ENCODE measurements at regions not wholly inside any gene's neighbourhood (a gene's known extent, or its start where the extent isn't known, plus 50 kb on each side); places are given as distances from the start of the nearest gene placed in this dataset.

GRCh38 chr15:94744080-94744793, 512.9 kb downstream of the MCTP2 start:
- no peak overlapping the region for H3K4me3 ChIP-seq (ENCODE audit: low read depth, low read length)
- TF ChIP-seq CTCF (IDR thresholded peaks at IDR 0.05; ENCODE audit: low read depth, low read length), result no peak

GRCh38 chr15:94745371-94745770, 514.0 kb downstream of the MCTP2 start:
- H3K4me3 ChIP-seq (ENCODE audit: low read depth, low read length), result no peak overlapping the region

GRCh38 chr15:94747510-94747909, 516.1 kb downstream of the MCTP2 start:
- TF ChIP-seq CTCF (IDR thresholded peaks at IDR 0.05; ENCODE audit: low read depth, low read length), result no peak
- no peak overlapping the region for H3K4me3 ChIP-seq (ENCODE audit: low read depth, low read length)

More at GRCh38 chr15:94745371-94745770, 514.0 kb downstream of the MCTP2 start:
- no peak for TF ChIP-seq CTCF (IDR thresholded peaks at IDR 0.05; ENCODE audit: low read depth, low read length)

- no peak overlapping the region for H3K4me3 ChIP-seq (ENCODE audit: low read depth, low read length)
- TF ChIP-seq CTCF (IDR thresholded peaks at IDR 0.05; ENCODE audit: low read depth, low read length), result no peak
These were observed 518.7 kb downstream of the MCTP2 start for GRCh38 chr15:94749811-94750617.

- H3K4me3 ChIP-seq (ENCODE audit: low read depth, low read length), result no peak overlapping the region
- no peak for TF ChIP-seq CTCF (IDR thresholded peaks at IDR 0.05; ENCODE audit: low read depth, low read length)
These were observed 529.0 kb downstream of the MCTP2 start for GRCh38 chr15:94760348-94760747.

- no peak overlapping the region for H3K4me3 ChIP-seq (ENCODE audit: low read depth, low read length)
- no peak for TF ChIP-seq CTCF (IDR thresholded peaks at IDR 0.05; ENCODE audit: low read depth, low read length)
These were observed 530.2 kb downstream of the MCTP2 start for GRCh38 chr15:94761574-94761973.

GRCh38 chr15:94769089-94769488, 537.7 kb downstream of the MCTP2 start:
- H3K4me3 ChIP-seq (ENCODE audit: low read depth, low read length), result no peak overlapping the region
- TF ChIP-seq CTCF (IDR thresholded peaks at IDR 0.05; ENCODE audit: low read depth, low read length), result no peak
